ENCODE measurements at regions not wholly inside any gene's neighbourhood (a gene's known extent, or its start where the extent isn't known, plus 50 kb on each side); places are given as distances from the start of the nearest gene placed in this dataset.
A peak's percentile ranks its signal among the peaks of the same experiment; 100 is the strongest.

GRCh38 chr2:217683106-217683870, 319.5 kb downstream of the TNS1 start:
- Histone ChIP-seq H3K4me3 (ENCODE audit: low read length in 3 of 3) (no peak overlapping the region), H3K27ac (ENCODE audit: low read depth, low read length) (no peak overlapping the region), H3K4me1 (ENCODE audit: control insufficient read depth in 3 of 3, insufficient read depth in 3 of 3, low read length in 3 of 3) (no peaks in the 10 kb centered on the region), H3K27me3 (ENCODE audit: control insufficient read depth in 3 of 3, insufficient read depth in 3 of 3, low read length in 3 of 3) (no peaks in the 10 kb centered on the region), H3K9ac (ENCODE audit: low read depth in 1 of 3, low read length in 3 of 3) (no peak overlapping the region), H3K9me3 (ENCODE audit: control insufficient read depth in 3 of 3, low read length in 3 of 3) (no peaks in the 10 kb centered on the region), H3K36me3 (ENCODE audit: control insufficient read depth in 3 of 3, insufficient read depth in 3 of 3, low read length in 3 of 3) (no peaks in the 10 kb centered on the region)

- Histone ChIP-seq H3K27ac (ENCODE audit: low read depth, low read length) (no peak overlapping the region), H3K36me3 (ENCODE audit: control insufficient read depth in 3 of 3, insufficient read depth in 3 of 3, low read length in 3 of 3) (no peaks in the 10 kb centered on the region), H3K9ac (ENCODE audit: low read depth in 1 of 3, low read length in 3 of 3) (no peak overlapping the region), H3K4me1 (ENCODE audit: control insufficient read depth in 3 of 3, insufficient read depth in 3 of 3, low read length in 3 of 3) (no peaks in the 10 kb centered on the region), H3K27me3 (ENCODE audit: control insufficient read depth in 3 of 3, insufficient read depth in 3 of 3, low read length in 3 of 3) (no peaks in the 10 kb centered on the region), H3K4me3 (ENCODE audit: low read length in 3 of 3) (no peak overlapping the region), H3K9me3 (ENCODE audit: control insufficient read depth in 3 of 3, low read length in 3 of 3) (no peaks in the 10 kb centered on the region)
Measured at GRCh38 chr2:217681791-217682190, 321.0 kb downstream of the TNS1 start.

- Histone ChIP-seq H3K9me3 (ENCODE audit: control insufficient read depth in 3 of 3, low read length in 3 of 3) (no peaks in the 10 kb centered on the region), H3K36me3 (ENCODE audit: control insufficient read depth in 3 of 3, insufficient read depth in 3 of 3, low read length in 3 of 3) (no peaks in the 10 kb centered on the region), H3K27me3 (ENCODE audit: control insufficient read depth in 3 of 3, insufficient read depth in 3 of 3, low read length in 3 of 3) (no peaks in the 10 kb centered on the region), H3K4me3 (ENCODE audit: low read length in 3 of 3) (no peak overlapping the region), H3K27ac (ENCODE audit: low read depth, low read length) (no peak overlapping the region), H3K9ac (ENCODE audit: low read depth in 1 of 3, low read length in 3 of 3) (no peak overlapping the region), H3K4me1 (ENCODE audit: control insufficient read depth in 3 of 3, insufficient read depth in 3 of 3, low read length in 3 of 3) (no peaks in the 10 kb centered on the region)
Measured at GRCh38 chr2:217680381-217680780, 322.4 kb downstream of the TNS1 start.

- H3K9me3 ChIP-seq (ENCODE audit: control insufficient read depth in 3 of 3, low read length in 3 of 3): no peaks in the 10 kb centered on the region
- no peaks in the 10 kb centered on the region for H3K27me3 ChIP-seq (ENCODE audit: control insufficient read depth in 3 of 3, insufficient read depth in 3 of 3, low read length in 3 of 3)
- peaks cover 0 to 2% (median 0%) of the 10 kb centered on the region in 3 donors for H3K4me1 ChIP-seq (ENCODE audit: control insufficient read depth in 3 of 3, insufficient read depth in 3 of 3, low read length in 3 of 3)
- no peaks in the 10 kb centered on the region for H3K36me3 ChIP-seq (ENCODE audit: control insufficient read depth in 3 of 3, insufficient read depth in 3 of 3, low read length in 3 of 3)
- H3K4me3 ChIP-seq (ENCODE audit: low read length in 3 of 3): no peak overlapping the region
- no peak overlapping the region for H3K9ac ChIP-seq (ENCODE audit: low read depth in 1 of 3, low read length in 3 of 3)
- no peak overlapping the region for H3K27ac ChIP-seq (ENCODE audit: low read depth, low read length)
Measured at GRCh38 chr2:217673627-217674026, 329.2 kb downstream of the TNS1 start.

GRCh38 chr2:217672472-217672871, 330.3 kb downstream of the TNS1 start:
- no peaks in the 10 kb centered on the region for H3K36me3 ChIP-seq (ENCODE audit: control insufficient read depth in 3 of 3, insufficient read depth in 3 of 3, low read length in 3 of 3)
- peaks cover 0 to 2% (median 0%) of the 10 kb centered on the region in 3 donors for H3K4me1 ChIP-seq (ENCODE audit: control insufficient read depth in 3 of 3, insufficient read depth in 3 of 3, low read length in 3 of 3)
- H3K9me3 ChIP-seq (ENCODE audit: control insufficient read depth in 3 of 3, low read length in 3 of 3): no peaks in the 10 kb centered on the region
- H3K4me3 ChIP-seq (ENCODE audit: low read length in 3 of 3): no peak overlapping the region
- no peaks in the 10 kb centered on the region for H3K27me3 ChIP-seq (ENCODE audit: control insufficient read depth in 3 of 3, insufficient read depth in 3 of 3, low read length in 3 of 3)
- H3K27ac ChIP-seq (ENCODE audit: low read depth, low read length): no peak overlapping the region
- no peak overlapping the region for H3K9ac ChIP-seq (ENCODE audit: low read depth in 1 of 3, low read length in 3 of 3)

- Histone ChIP-seq H3K27ac (ENCODE audit: low read depth, low read length) (no peak overlapping the region), H3K9me3 (ENCODE audit: control insufficient read depth in 3 of 3, low read length in 3 of 3) (no peaks in the 10 kb centered on the region), H3K27me3 (ENCODE audit: control insufficient read depth in 3 of 3, insufficient read depth in 3 of 3, low read length in 3 of 3) (no peaks in the 10 kb centered on the region), H3K36me3 (ENCODE audit: control insufficient read depth in 3 of 3, insufficient read depth in 3 of 3, low read length in 3 of 3) (no peaks in the 10 kb centered on the region), H3K9ac (ENCODE audit: low read depth in 1 of 3, low read length in 3 of 3) (no peak overlapping the region), H3K4me1 (ENCODE audit: control insufficient read depth in 3 of 3, insufficient read depth in 3 of 3, low read length in 3 of 3) (peaks cover 2% of the 10 kb centered on the region in 3 donors), H3K4me3 (ENCODE audit: low read length in 3 of 3) (no peak overlapping the region)
Measured at GRCh38 chr2:217671871-217672270, 330.9 kb downstream of the TNS1 start.

- Histone ChIP-seq H3K9me3 (ENCODE audit: control insufficient read depth in 3 of 3, low read length in 3 of 3) (no peaks in the 10 kb centered on the region), H3K9ac (ENCODE audit: low read depth in 1 of 3, low read length in 3 of 3) (no peak overlapping the region), H3K36me3 (ENCODE audit: control insufficient read depth in 3 of 3, insufficient read depth in 3 of 3, low read length in 3 of 3) (no peaks in the 10 kb centered on the region), H3K4me3 (ENCODE audit: low read length in 3 of 3) (no peak overlapping the region), H3K27me3 (ENCODE audit: control insufficient read depth in 3 of 3, insufficient read depth in 3 of 3, low read length in 3 of 3) (no peaks in the 10 kb centered on the region), H3K27ac (ENCODE audit: low read depth, low read length) (no peak overlapping the region), H3K4me1 (ENCODE audit: control insufficient read depth in 3 of 3, insufficient read depth in 3 of 3, low read length in 3 of 3) (peaks cover 2 to 3% (median 2%) of the 10 kb centered on the region in 3 donors)
Measured at GRCh38 chr2:217671075-217671474, 331.7 kb downstream of the TNS1 start.

GRCh38 chr2:217669831-217670230, 333.0 kb downstream of the TNS1 start:
- no peaks in the 10 kb centered on the region for H3K9me3 ChIP-seq (ENCODE audit: control insufficient read depth in 3 of 3, low read length in 3 of 3)

GRCh38 chr2:217667512-217667911, 335.3 kb downstream of the TNS1 start:
- H3K27ac ChIP-seq (ENCODE audit: low read depth, low read length): peak overlapping the region; percentile 32
- H3K4me3 ChIP-seq (ENCODE audit: low read length in 3 of 3): no peak overlapping the region
- H3K36me3 ChIP-seq (ENCODE audit: control insufficient read depth in 3 of 3, insufficient read depth in 3 of 3, low read length in 3 of 3): no peaks in the 10 kb centered on the region
- H3K27me3 ChIP-seq (ENCODE audit: control insufficient read depth in 3 of 3, insufficient read depth in 3 of 3, low read length in 3 of 3): no peaks in the 10 kb centered on the region
- H3K9me3 ChIP-seq (ENCODE audit: control insufficient read depth in 3 of 3, low read length in 3 of 3): no peaks in the 10 kb centered on the region
- no peak overlapping the region for H3K9ac ChIP-seq (ENCODE audit: low read depth in 1 of 3, low read length in 3 of 3)
- peaks cover under 1 to 3% (median 2%) of the 10 kb centered on the region in 3 donors for H3K4me1 ChIP-seq (ENCODE audit: control insufficient read depth in 3 of 3, insufficient read depth in 3 of 3, low read length in 3 of 3)

More at GRCh38 chr2:217669831-217670230, 333.0 kb downstream of the TNS1 start:
- Histone ChIP-seq H3K4me1 (ENCODE audit: control insufficient read depth in 3 of 3, insufficient read depth in 3 of 3, low read length in 3 of 3) (peaks cover 2 to 3% (median 2%) of the 10 kb centered on the region in 3 donors), H3K27ac (ENCODE audit: low read depth, low read length) (no peak overlapping the region), H3K27me3 (ENCODE audit: control insufficient read depth in 3 of 3, insufficient read depth in 3 of 3, low read length in 3 of 3) (no peaks in the 10 kb centered on the region), H3K9ac (ENCODE audit: low read depth in 1 of 3, low read length in 3 of 3) (no peak overlapping the region), H3K36me3 (ENCODE audit: control insufficient read depth in 3 of 3, insufficient read depth in 3 of 3, low read length in 3 of 3) (no peaks in the 10 kb centered on the region), H3K4me3 (ENCODE audit: low read length in 3 of 3) (no peak overlapping the region)

- peaks cover 0 to 3% (median 2%) of the 10 kb centered on the region in 3 donors for H3K4me1 ChIP-seq (ENCODE audit: control insufficient read depth in 3 of 3, insufficient read depth in 3 of 3, low read length in 3 of 3)
- H3K27me3 ChIP-seq (ENCODE audit: control insufficient read depth in 3 of 3, insufficient read depth in 3 of 3, low read length in 3 of 3): no peaks in the 10 kb centered on the region
- no peaks in the 10 kb centered on the region for H3K9me3 ChIP-seq (ENCODE audit: control insufficient read depth in 3 of 3, low read length in 3 of 3)
- no peak overlapping the region for H3K4me3 ChIP-seq (ENCODE audit: low read length in 3 of 3)
- H3K36me3 ChIP-seq (ENCODE audit: control insufficient read depth in 3 of 3, insufficient read depth in 3 of 3, low read length in 3 of 3): no peaks in the 10 kb centered on the region
- H3K27ac ChIP-seq (ENCODE audit: low read depth, low read length): no peak overlapping the region
- H3K9ac ChIP-seq (ENCODE audit: low read depth in 1 of 3, low read length in 3 of 3): no peak overlapping the region
Measured at GRCh38 chr2:217667035-217667434, 335.8 kb downstream of the TNS1 start.
